Fibroblast of lung (primary cell): ENCODE measurements at regions not wholly inside any gene's neighbourhood (a gene's known extent, or its start where the extent isn't known, plus 50 kb on each side); places are given as distances from the start of the nearest gene placed in this dataset.
"Not testable (repeated sequence)": the region's sequence is repeated elsewhere in the genome, so short reads cannot be mapped to it uniquely, and the experiment has no call there.

ENCODE experiments used
- DNase-seq, 2 donors: peaks; one replicate each; pipeline versions ENCODE4 v3.0.0 to v3.0.0-alpha.2; 2010; ENCODE audit warnings: low read depth in 2 of 2
- H2AFZ ChIP-seq: 2 replicates; pipeline ENCODE4 v1.5.1; 2012; ENCODE audit warnings: low read length, control low read depth, inconsistent platforms
- H3K27ac ChIP-seq: 2 replicates; pipeline ENCODE4 v1.5.1; 2011; ENCODE audit warnings: low read length, control low read depth; ENCODE audit not compliant: insufficient read depth
- H3K27me3 ChIP-seq: 2 replicates; pipeline ENCODE4 v1.5.1; 2011; ENCODE audit warnings: mild to moderate bottlenecking, low read length; ENCODE audit not compliant: control insufficient read depth, insufficient read depth
- H3K36me3 ChIP-seq: 2 replicates; pipeline ENCODE4 v1.5.1; 2011; ENCODE audit warnings: low read length; ENCODE audit not compliant: control insufficient read depth, insufficient read depth
- H3K4me1 ChIP-seq: 2 replicates; pipeline ENCODE4 v1.5.1; 2011; ENCODE audit warnings: low read length; ENCODE audit not compliant: control insufficient read depth, insufficient read depth; ENCODE audit errors: extremely low read depth
- H3K4me2 ChIP-seq: 2 replicates; pipeline ENCODE4 v1.5.1; 2011; ENCODE audit warnings: low read length, control low read depth; ENCODE audit not compliant: insufficient read depth; ENCODE audit errors: extremely low read depth
- H3K4me3 ChIP-seq, 4 experiments: fragments of 200-600 bp in 1 of 4; sonication (generic) in 1 of 4; replicated peaks in 1 of 4; 2 replicates each; pipeline ENCODE4 v1.5.1; 2011 to 2016; ENCODE audit warnings: low read length in 4 of 4, low read depth in 3 of 4, mild to moderate bottlenecking in 3 of 4, control low read depth in 2 of 4, inconsistent platforms in 1 of 4, mixed read lengths in 1 of 4; ENCODE audit not compliant: insufficient read depth in 1 of 4; ENCODE audit errors: control extremely low read depth in 1 of 4
- H3K79me2 ChIP-seq: 2 replicates; pipeline ENCODE4 v1.5.1; 2012; ENCODE audit warnings: mild to moderate bottlenecking, low read length, inconsistent platforms; ENCODE audit not compliant: control insufficient read depth, insufficient read depth
- H3K9ac ChIP-seq: 2 replicates; pipeline ENCODE4 v1.5.1; 2011; ENCODE audit warnings: mild to moderate bottlenecking, low read length, control low read depth; ENCODE audit not compliant: insufficient read depth
- H3K9me3 ChIP-seq: 2 replicates; pipeline ENCODE4 v1.5.1; 2012; ENCODE audit warnings: low read depth, low read length; ENCODE audit not compliant: control insufficient read depth, insufficient read depth
- H4K20me1 ChIP-seq: 2 replicates; pipeline ENCODE4 v1.5.1; 2011; ENCODE audit warnings: low read length; ENCODE audit not compliant: control insufficient read depth, insufficient read depth; ENCODE audit errors: extremely low read depth
- EZH2 ChIP-seq: IDR thresholded peaks from 2 replicates; pipeline ENCODE4 v1.5.1; 2012; ENCODE audit warnings: low read length, control low read depth, mild to moderate bottlenecking; ENCODE audit errors: missing control alignments
- TF ChIP-seq, protein P1 (sequence below), 2 donors: IDR thresholded peaks in 1 of 2; conservative IDR thresholded peaks in 1 of 2; 1 replicate in 1 of 2; 2 replicates in 1 of 2; pipeline ENCODE4 v1.5.1; 2011 to 2012; ENCODE audit warnings: low read length in 2 of 2, control low read depth in 1 of 2, inconsistent platforms in 1 of 2, low read depth in 1 of 2, mild to moderate bottlenecking in 1 of 2

DNA sequence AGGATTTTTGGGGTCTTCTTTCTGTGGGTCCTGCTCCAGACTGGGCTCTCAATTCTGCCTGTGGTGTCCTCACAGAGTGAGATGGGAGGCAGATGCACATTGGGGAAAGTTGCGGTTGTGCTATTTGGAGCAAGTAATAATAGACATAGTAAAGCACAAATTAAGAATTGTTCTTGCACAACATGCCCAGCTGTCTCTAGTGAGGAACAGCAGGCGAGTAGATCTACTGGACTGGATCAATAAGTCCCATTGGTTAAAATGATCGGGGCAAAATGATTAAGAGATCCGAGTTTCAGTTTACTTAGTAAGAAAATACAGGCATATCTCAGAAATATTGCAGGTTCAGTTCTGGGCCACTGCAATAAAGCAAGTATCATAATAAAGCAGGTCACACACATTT is 448.3 kb upstream of the PROX1 start:
- Histone ChIP-seq H3K4me1 (no peaks in the 10 kb centered on the region), H3K4me3 (no peak overlapping the region), H3K9me3 (no peaks in the 10 kb centered on the region), H3K36me3 (no peaks in the 10 kb centered on the region), H3K27ac (no peak overlapping the region), H4K20me1 (no peaks in the 10 kb centered on the region), H3K4me2 (no peak overlapping the region), H3K27me3 (no peaks in the 10 kb centered on the region), H3K9ac (no peak overlapping the region), H2AFZ (no peak overlapping the region), H3K79me2 (no peaks in the 10 kb centered on the region)
- DNase-seq = no peak
- no peak for TF ChIP-seq EZH2
- TF ChIP-seq, protein P1, sequence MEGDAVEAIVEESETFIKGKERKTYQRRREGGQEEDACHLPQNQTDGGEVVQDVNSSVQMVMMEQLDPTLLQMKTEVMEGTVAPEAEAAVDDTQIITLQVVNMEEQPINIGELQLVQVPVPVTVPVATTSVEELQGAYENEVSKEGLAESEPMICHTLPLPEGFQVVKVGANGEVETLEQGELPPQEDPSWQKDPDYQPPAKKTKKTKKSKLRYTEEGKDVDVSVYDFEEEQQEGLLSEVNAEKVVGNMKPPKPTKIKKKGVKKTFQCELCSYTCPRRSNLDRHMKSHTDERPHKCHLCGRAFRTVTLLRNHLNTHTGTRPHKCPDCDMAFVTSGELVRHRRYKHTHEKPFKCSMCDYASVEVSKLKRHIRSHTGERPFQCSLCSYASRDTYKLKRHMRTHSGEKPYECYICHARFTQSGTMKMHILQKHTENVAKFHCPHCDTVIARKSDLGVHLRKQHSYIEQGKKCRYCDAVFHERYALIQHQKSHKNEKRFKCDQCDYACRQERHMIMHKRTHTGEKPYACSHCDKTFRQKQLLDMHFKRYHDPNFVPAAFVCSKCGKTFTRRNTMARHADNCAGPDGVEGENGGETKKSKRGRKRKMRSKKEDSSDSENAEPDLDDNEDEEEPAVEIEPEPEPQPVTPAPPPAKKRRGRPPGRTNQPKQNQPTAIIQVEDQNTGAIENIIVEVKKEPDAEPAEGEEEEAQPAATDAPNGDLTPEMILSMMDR (conservative IDR thresholded peaks at IDR 0.05 in 1 of 2, IDR thresholded peaks at IDR 0.05 in 1 of 2; ENCODE audit: low read depth in 1 of 2, low read length in 2 of 2) = no peak

DNA sequence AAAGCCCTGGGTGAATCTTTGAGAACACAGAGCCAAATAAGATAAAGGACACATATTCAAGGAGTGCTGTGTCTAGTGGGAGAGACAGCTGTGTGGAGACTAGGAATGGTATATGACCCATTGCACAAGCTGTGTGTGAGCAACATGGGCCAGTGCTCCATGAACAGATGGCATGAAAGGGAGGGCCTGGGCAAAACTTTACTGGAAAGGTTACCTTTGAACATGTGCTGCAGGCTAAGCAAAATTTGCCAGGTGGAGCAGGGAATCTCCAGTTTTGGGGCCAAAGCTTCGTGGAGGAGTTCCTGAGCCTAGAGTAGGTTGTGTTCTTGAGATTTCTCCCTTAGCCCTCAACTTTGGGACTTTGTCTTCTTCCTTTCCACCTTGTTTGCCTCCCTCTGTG is 446.1 kb upstream of the PROX1 start:
- H3K4me3 ChIP-seq = no peak overlapping the region
- TF ChIP-seq EZH2 = no peak
- TF ChIP-seq, protein P1 (conservative IDR thresholded peaks at IDR 0.05 in 1 of 2, IDR thresholded peaks at IDR 0.05 in 1 of 2; ENCODE audit: low read depth in 1 of 2, low read length in 2 of 2) = no peak
- H3K9ac ChIP-seq = no peak overlapping the region
- H2AFZ ChIP-seq = no peak overlapping the region
- no peaks in the 10 kb centered on the region for H4K20me1 ChIP-seq
- H3K4me2 ChIP-seq = no peak overlapping the region
- no peak overlapping the region for H3K27ac ChIP-seq
- no peaks in the 10 kb centered on the region for H3K4me1 ChIP-seq
- no peaks in the 10 kb centered on the region for H3K36me3 ChIP-seq
- H3K27me3 ChIP-seq = no peaks in the 10 kb centered on the region
- H3K9me3 ChIP-seq = no peaks in the 10 kb centered on the region
- no peaks in the 10 kb centered on the region for H3K79me2 ChIP-seq
- no peak for DNase-seq

DNA sequence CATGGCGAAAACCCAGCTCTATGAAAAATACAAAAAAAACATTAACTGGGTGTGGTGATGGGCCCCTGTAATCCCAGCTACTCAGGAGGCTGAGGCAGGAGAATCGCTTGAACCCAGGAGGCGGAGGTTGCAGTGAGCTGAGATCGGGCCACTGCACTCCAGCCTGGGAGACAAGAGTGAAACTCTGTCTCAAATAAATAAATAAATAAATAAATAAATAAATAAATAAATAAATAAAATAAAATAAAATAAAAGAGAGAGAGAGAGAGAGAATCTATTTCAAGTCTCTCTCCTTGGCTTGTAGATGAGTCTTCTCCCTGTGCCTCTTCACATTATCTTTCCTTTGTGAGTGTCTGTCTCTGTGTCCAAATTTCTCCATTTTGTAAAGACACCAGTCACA is 442.6 kb upstream of the PROX1 start:
- DNase-seq, H3K36me3 ChIP-seq, H3K79me2 ChIP-seq, H3K4me2 ChIP-seq, H4K20me1 ChIP-seq, H3K4me3 ChIP-seq, H3K9me3 ChIP-seq, H3K27ac ChIP-seq, H3K9ac ChIP-seq, H3K4me1 ChIP-seq, H3K27me3 ChIP-seq, H2AFZ ChIP-seq: not testable (repeated sequence)

DNA sequence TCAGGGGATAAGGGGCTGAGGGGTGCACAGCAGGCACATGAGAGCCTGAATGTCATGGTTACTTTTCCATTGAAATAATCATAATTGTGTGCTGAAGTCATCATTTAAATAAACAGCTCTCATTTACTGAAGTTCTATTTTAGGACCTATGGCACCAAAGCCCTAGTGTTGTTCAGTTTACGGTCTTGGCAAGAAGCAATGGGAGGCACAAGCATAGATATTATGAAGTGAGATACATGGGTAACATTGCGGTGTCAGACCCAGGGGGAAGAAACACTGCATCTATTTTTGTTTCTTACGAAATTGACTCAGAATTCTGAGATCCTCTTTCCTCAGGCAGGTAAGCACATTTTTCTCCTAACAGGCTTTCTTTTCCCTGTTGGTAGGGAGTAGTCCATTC is 437.8 kb upstream of the PROX1 start:
- no peaks in the 10 kb centered on the region for H4K20me1 ChIP-seq
- no peaks in the 10 kb centered on the region for H3K4me1 ChIP-seq
- no peaks in the 10 kb centered on the region for H3K79me2 ChIP-seq
- TF ChIP-seq EZH2 = no peak
- TF ChIP-seq, protein P1 (conservative IDR thresholded peaks at IDR 0.05 in 1 of 2, IDR thresholded peaks at IDR 0.05 in 1 of 2; ENCODE audit: low read depth in 1 of 2, low read length in 2 of 2) = no peak
- no peaks in the 10 kb centered on the region for H3K36me3 ChIP-seq
- no peaks in the 10 kb centered on the region for H3K9me3 ChIP-seq
- no peak overlapping the region for H3K27ac ChIP-seq
- no peak overlapping the region for H3K4me3 ChIP-seq
- H3K27me3 ChIP-seq = no peaks in the 10 kb centered on the region
- no peak overlapping the region for H3K4me2 ChIP-seq
- no peak overlapping the region for H2AFZ ChIP-seq
- H3K9ac ChIP-seq = no peak overlapping the region
- no peak for DNase-seq
